Pancreas (tissue), 10 donors: ENCODE measurements at regions not wholly inside any gene's neighbourhood (a gene's known extent, or its start where the extent isn't known, plus 50 kb on each side); places are given as distances from the start of the nearest gene placed in this dataset.

Experiments used
- ATAC-seq, 4 donors: fragments of 200-7000 bp; cut with Tn5 transposase; one replicate each; pipeline versions ENCODE4 v1.8.0 to v1.9.1; 2020; ENCODE audit warnings: mild to moderate bottlenecking in 4 of 4, moderate library complexity in 4 of 4
- DNase-seq, 6 donors: peaks; one replicate each; pipeline ENCODE4 v3.0.0-alpha.2; 2020
- FAIRE-seq: peaks from 2 replicates; lab custom pipeline; 2012; peaks lifted over from hg19 to GRCh38; lab: Jason Lieb, UNC
- H3K27ac ChIP-seq, 4 donors: fragments of 200-600 bp; sonication (generic); 1 replicate in 3 of 4; 2 replicates in 1 of 4; pipeline versions ENCODE4 v1.5.0 to v1.8.0; 2020
- H3K27me3 ChIP-seq, 4 donors: fragments of 200-600 bp; one replicate each; pipeline ENCODE4 v1.8.0; 2021
- H3K36me3 ChIP-seq, 3 donors: fragments of 200-600 bp; sonication (generic) in 1 of 3; one replicate each; pipeline versions ENCODE4 v1.5.0 to v1.8.0; 2020 to 2021
- H3K4me1 ChIP-seq, 3 donors: fragments of 200-600 bp; one replicate each; pipeline ENCODE4 v1.8.0; 2021
- H3K4me3 ChIP-seq, 4 donors: fragments of 200-600 bp; sonication (generic) in 2 of 4; one replicate each; pipeline versions ENCODE4 v1.5.0 to v1.8.0; 2020 to 2021
- H3K9me3 ChIP-seq, 4 donors: fragments of 200-600 bp; one replicate each; pipeline ENCODE4 v1.8.0; 2021
- WGBS, 2 donors: extraction: QIAGEN DNeasy Blood & Tissue Kit; methylation state at CpG; one replicate each; pipeline ENCODE4 v1.1.7; 2013; 5-methylcytosine and 5-hydroxymethylcytosine counted together
- intact Hi-C, 3 donors: fragments of 100-400 bp; cut with DNase I; formaldehyde crosslinking; loops; one replicate each; pipeline versions ENCODE4 v1.11.1 to v1.14.2; 2022
- TF ChIP-seq, protein P1 (sequence below), 4 donors: fragments of 200-600 bp; sonication (generic) in 3 of 4; IDR thresholded peaks; one replicate each; pipeline versions ENCODE4 v1.5.0 to v1.8.0; 2021; ENCODE audit warnings: antibody characterized with exemption in 4 of 4
- donor health status: healthy with polysubstance abuse.
- donor health status: DM: no; HTN: no; CAD: no; lungs with moderate emphysema.
- donor health status: DM: no; HTN: no; CAD: no.
- donor health status: control.
- donor health status: control.
- donor health status: Bipolar disorder and iron deficiency.
- donor health status: DM: yes; HTN: yes; CAD: no.
- donor health status: DM: no; HTN: no; CAD: no.
- donor health status: DM: no; HTN: no; CAD: no.
- donor health status: DM: yes; HTN: yes; CAD: no.

DNA sequence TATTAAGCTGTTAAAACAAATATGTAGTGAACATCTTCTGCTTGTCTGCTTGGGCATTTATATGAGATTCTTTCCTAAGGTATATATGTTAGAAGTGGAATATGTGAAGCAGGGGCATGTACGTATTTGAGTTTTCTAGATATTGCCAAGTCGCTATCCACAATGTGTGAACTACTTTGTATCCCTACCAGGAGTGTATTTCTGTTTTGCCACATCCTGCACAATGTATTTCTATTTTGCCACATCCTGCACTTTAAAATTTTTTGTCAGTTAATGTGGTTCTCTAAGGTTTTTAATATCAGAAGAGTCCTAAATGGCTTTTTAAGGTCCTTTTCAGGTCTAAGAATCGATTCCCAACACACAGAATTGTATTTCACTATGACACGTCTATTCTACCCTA lies 141.7 kb upstream of the ATP5MC3 start:
- intact Hi-C loops = no loop called here
- ATAC-seq (no peak), FAIRE-seq (no peak), DNase-seq (no peak)
- TF ChIP-seq, protein P1, sequence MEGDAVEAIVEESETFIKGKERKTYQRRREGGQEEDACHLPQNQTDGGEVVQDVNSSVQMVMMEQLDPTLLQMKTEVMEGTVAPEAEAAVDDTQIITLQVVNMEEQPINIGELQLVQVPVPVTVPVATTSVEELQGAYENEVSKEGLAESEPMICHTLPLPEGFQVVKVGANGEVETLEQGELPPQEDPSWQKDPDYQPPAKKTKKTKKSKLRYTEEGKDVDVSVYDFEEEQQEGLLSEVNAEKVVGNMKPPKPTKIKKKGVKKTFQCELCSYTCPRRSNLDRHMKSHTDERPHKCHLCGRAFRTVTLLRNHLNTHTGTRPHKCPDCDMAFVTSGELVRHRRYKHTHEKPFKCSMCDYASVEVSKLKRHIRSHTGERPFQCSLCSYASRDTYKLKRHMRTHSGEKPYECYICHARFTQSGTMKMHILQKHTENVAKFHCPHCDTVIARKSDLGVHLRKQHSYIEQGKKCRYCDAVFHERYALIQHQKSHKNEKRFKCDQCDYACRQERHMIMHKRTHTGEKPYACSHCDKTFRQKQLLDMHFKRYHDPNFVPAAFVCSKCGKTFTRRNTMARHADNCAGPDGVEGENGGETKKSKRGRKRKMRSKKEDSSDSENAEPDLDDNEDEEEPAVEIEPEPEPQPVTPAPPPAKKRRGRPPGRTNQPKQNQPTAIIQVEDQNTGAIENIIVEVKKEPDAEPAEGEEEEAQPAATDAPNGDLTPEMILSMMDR (IDR thresholded peaks at IDR 0.05) = no peak
- 60 to 67% methylated on average over 4 of the region's 4 CpGs for WGBS, 2 donors
- no peaks in the 10 kb centered on the region for H3K36me3 ChIP-seq
- peaks cover 0 to 6% (median 2%) of the 10 kb centered on the region in 4 donors for H3K27me3 ChIP-seq
- H3K4me3 ChIP-seq = no peak overlapping the region
- no peaks in the 10 kb centered on the region for H3K9me3 ChIP-seq
- no peak overlapping the region for H3K27ac ChIP-seq
- no peaks in the 10 kb centered on the region for H3K4me1 ChIP-seq

DNA sequence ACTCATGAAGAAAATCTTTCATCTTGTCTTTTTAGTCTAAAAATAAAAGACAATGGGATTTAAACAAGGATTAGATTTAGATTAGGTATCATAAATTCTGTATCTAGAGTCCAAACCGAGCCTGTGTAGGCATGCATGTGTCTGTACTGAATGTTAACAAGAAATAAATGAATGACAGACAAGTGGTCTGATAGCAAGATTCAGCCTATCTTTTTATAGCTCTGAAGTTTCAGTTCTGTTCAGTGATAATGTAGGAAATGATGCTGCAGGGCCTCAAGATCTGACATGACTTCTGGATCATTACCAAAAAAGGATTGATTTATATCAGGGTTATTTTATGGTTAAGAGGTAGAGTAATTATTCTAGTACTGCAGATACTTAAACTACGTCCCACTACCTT lies 137.0 kb upstream of the ATP5MC3 start:
- Histone ChIP-seq H3K9me3 (no peaks in the 10 kb centered on the region), H3K4me1 (no peaks in the 10 kb centered on the region), H3K4me3 (no peak overlapping the region), H3K27ac (no peak overlapping the region), H3K36me3 (no peaks in the 10 kb centered on the region), H3K27me3 (peaks cover 0 to 3% (median 1%) of the 10 kb centered on the region in 4 donors)
- DNase-seq (no peak), FAIRE-seq (no peak), ATAC-seq (no peak)
- TF ChIP-seq, protein P1 (IDR thresholded peaks at IDR 0.05) = no peak
- WGBS, 2 donors = 52 to 53% methylated on average over 2 of the region's 2 CpGs
- intact Hi-C loops = no loop called here

GRCh38 chr2:175317751-175318150 lies 136.2 kb upstream of the ATP5MC3 start:
- intact Hi-C loops = no loop called here
- FAIRE-seq = no peak

DNA sequence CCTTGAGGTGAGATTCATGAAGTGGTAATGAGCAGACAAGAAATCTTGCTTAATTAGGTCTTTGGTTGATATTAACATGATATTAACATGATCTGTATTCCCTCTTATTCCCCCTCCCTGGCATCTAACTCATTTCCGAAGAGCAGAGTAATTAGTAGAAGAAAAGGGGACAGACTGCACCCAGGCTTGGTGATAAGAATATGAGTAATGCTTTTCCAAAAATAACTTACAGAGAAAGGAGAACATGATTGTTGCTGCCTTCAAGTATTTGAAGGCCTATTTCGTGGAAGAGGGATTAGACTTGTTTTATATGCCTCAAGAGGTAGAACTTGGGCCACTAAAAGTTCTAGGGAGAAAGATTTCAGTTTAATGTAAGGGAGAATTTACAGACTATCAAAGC lies 130.6 kb upstream of the ATP5MC3 start:
- Histone ChIP-seq H3K27ac (no peak overlapping the region), H3K27me3 (no peaks in the 10 kb centered on the region), H3K9me3 (no peaks in the 10 kb centered on the region), H3K4me3 (no peak overlapping the region), H3K4me1 (no peaks in the 10 kb centered on the region), H3K36me3 (no peaks in the 10 kb centered on the region)
- ATAC-seq (no peak), DNase-seq (no peak), FAIRE-seq (no peak)
- TF ChIP-seq, protein P1 (IDR thresholded peaks at IDR 0.05) = no peak
- intact Hi-C loops = no loop called here
- 23 to 45% methylated on average over 2 of the region's 2 CpGs for WGBS, 2 donors

More at GRCh38 chr2:175317751-175318150, 136.2 kb upstream of the ATP5MC3 start:
- no peak for ATAC-seq
- no peak for DNase-seq
- H3K4me3 ChIP-seq = no peak overlapping the region
- peaks cover 0 to 3% (median 0%) of the 10 kb centered on the region in 4 donors for H3K27me3 ChIP-seq
- 63 to 78% methylated on average over 2 of the region's 2 CpGs for WGBS, 2 donors
- H3K27ac ChIP-seq = no peak overlapping the region
- no peaks in the 10 kb centered on the region for H3K36me3 ChIP-seq
- TF ChIP-seq, protein P1 (IDR thresholded peaks at IDR 0.05) = no peak
- H3K9me3 ChIP-seq = no peaks in the 10 kb centered on the region
- no peaks in the 10 kb centered on the region for H3K4me1 ChIP-seq

DNA sequence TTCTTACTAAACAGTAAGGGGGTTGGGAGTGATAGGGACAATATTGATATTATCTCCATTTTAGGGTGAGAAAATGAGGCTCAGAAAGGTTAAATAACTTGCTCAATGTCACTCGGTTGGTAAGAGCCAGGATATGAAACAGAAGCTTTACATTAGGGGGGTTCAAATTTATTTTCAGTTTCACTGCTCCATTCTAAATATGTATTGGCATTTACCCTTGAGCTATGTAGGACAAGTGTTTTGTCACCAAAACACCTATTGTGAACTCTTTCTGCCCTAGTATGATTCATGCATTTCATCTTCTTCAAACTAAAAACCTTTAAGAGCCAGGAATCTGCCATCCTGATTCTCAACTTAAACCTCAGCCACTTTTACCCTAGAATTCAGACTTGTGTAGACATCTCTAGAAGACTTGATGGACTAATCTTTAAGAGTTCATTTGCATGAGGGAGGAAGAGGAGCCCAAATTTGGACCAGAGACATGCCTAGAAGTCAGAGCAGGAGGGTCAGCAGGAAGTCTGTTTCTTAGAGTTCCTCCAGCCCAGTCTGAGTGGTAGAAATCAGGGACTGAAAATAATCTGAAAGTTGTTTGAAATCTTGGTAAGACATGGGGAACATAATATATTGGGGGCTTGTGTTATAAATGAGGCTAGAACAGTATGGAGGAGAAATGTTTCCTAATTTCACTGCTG lies 129.4 kb upstream of the ATP5MC3 start:
- ATAC-seq (no peak), FAIRE-seq (no peak), DNase-seq (no peak)
- no peak overlapping the region for H3K4me3 ChIP-seq
- no peaks in the 10 kb centered on the region for H3K27me3 ChIP-seq
- WGBS, 2 donors = 51 to 68% methylated on average over 1 of the region's 1 CpG
- no peaks in the 10 kb centered on the region for H3K9me3 ChIP-seq
- no peak overlapping the region for H3K27ac ChIP-seq
- H3K36me3 ChIP-seq = no peaks in the 10 kb centered on the region
- TF ChIP-seq, protein P1 (IDR thresholded peaks at IDR 0.05) = no peak
- intact Hi-C loops = no loop called here
- H3K4me1 ChIP-seq = no peaks in the 10 kb centered on the region
